Activated naive CD4-positive, alpha-beta T cell treated with anti-CD3 and anti-CD28 coated beads for 36 hours (primary cell): ENCODE measurements at regions not wholly inside any gene's neighbourhood (a gene's known extent, or its start where the extent isn't known, plus 50 kb on each side); places are given as distances from the start of the nearest gene placed in this dataset.

ENCODE experiments used
- CTCF ChIA-PET: fragments of 350-600 bp; sonication (Branson Sonifier 250); formaldehyde crosslinking; loops from one replicate; lab custom pipeline; 2021; ENCODE audit warnings: antibody characterized with exemption; lab: Charles Lee
- DNase-seq: peaks from one replicate; pipeline ENCODE4 v3.0.0-alpha.2; 2020
- H3K27ac Mint-ChIP-seq: one replicate; pipeline ENCODE4 v1.8.0; 2021; ENCODE audit warnings: mild to moderate bottlenecking, mixed read lengths
- H3K27me3 Mint-ChIP-seq: one replicate; pipeline ENCODE4 v1.8.0; 2021; ENCODE audit warnings: low read depth, mixed read lengths
- H3K36me3 Mint-ChIP-seq: one replicate; pipeline ENCODE4 v1.8.0; 2021; ENCODE audit warnings: low read depth, mixed read lengths
- H3K4me1 Mint-ChIP-seq: one replicate; pipeline ENCODE4 v1.8.0; 2021; ENCODE audit warnings: low read depth, mixed read lengths
- H3K4me3 Mint-ChIP-seq: one replicate; pipeline ENCODE4 v1.8.0; 2021; ENCODE audit warnings: mild to moderate bottlenecking, moderate library complexity, mixed read lengths
- H3K9me3 Mint-ChIP-seq: one replicate; pipeline ENCODE4 v1.8.0; 2021; ENCODE audit warnings: mixed read lengths
- intact Hi-C: fragments of 100-400 bp; cut with micrococcal nuclease; formaldehyde crosslinking; loops from one replicate; pipeline ENCODE4 v1.15.1; 2023

DNA sequence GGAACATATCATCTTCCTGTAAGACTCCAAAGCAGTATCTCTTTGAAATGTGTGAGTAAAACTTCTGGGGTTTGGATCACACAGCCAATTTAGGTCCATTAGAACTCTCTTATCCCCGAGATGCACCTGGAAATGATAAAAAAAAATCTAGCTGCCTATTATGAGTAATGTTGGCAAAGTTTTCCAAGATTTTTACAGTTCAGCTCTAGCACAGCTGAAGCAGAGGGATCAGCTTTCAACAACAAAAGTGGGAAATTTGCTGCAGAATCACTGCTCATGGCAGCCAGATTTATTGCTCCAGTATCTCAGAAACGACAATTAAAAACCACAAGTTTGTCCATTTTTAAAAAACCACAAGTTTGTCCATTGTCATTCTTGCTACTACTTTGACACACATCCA, 292.2 kb downstream of the IRX2 start:
- no peaks in the 10 kb centered on the region for H3K9me3 Mint-ChIP-seq
- intact Hi-C loops: no loop called here
- no peak for DNase-seq
- H3K4me1 Mint-ChIP-seq: no peaks in the 10 kb centered on the region
- no peak overlapping the region for H3K27ac Mint-ChIP-seq
- no peaks in the 10 kb centered on the region for H3K36me3 Mint-ChIP-seq
- no peak overlapping the region for H3K4me3 Mint-ChIP-seq
- H3K27me3 Mint-ChIP-seq: peaks cover 3% of the 10 kb centered on the region
- CTCF ChIA-PET: no interaction called here

DNA sequence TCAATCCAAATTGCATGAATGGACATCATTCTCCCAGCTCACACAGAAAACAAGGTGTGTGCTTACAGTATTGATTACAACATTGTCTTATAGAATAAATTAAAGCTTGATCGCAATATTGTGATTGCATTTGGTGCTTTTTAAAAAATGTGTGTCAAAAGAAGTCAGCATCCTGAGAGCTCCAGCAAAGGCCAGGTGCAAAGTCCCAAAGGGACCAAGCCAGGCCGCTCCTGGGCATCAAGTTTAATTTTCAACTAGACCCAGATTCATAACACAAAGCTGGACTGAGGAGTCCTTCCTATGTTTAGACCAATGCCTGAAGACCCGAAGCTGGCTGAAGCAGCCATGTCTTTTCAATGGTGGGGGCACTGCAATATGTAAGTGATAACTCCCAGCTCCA, 295.6 kb downstream of the IRX2 start:
- intact Hi-C loops: no loop called here
- H3K27ac Mint-ChIP-seq: no peak overlapping the region
- CTCF ChIA-PET: no interaction called here
- no peaks in the 10 kb centered on the region for H3K4me1 Mint-ChIP-seq
- H3K27me3 Mint-ChIP-seq: peaks cover 3% of the 10 kb centered on the region
- no peak for DNase-seq
- no peaks in the 10 kb centered on the region for H3K36me3 Mint-ChIP-seq
- H3K4me3 Mint-ChIP-seq: no peak overlapping the region
- H3K9me3 Mint-ChIP-seq: no peaks in the 10 kb centered on the region

GRCh38 chr5:2454876-2455275, 296.6 kb downstream of the IRX2 start:
- DNase-seq: no peak
- H3K27ac Mint-ChIP-seq: no peak overlapping the region
- no peaks in the 10 kb centered on the region for H3K36me3 Mint-ChIP-seq
- intact Hi-C loops: no loop called here
- no peak overlapping the region for H3K4me3 Mint-ChIP-seq
- no peaks in the 10 kb centered on the region for H3K9me3 Mint-ChIP-seq
- H3K27me3 Mint-ChIP-seq: peaks cover 1% of the 10 kb centered on the region
- H3K4me1 Mint-ChIP-seq: no peaks in the 10 kb centered on the region
- CTCF ChIA-PET: no interaction called here

DNA sequence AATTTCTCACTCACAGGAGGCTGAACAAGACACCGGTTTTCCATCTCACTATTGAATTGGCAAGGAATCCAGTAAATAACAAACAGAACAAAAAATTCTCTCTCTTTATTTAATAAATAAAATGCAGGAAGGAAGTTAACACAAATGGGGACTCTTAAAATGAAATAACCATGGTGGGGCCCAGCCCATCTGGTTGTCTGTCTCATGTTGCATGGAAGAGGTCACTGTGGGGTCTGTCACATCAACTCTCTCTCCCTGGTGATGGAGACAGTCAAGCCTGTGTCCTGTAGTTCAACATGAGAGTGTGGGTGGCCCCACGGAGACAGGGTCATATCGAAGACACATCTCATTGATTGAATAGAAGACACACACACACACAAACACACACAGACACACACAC, 297.7 kb downstream of the IRX2 start:
- Mint-ChIP-seq H3K36me3 (no peaks in the 10 kb centered on the region), H3K4me1 (no peaks in the 10 kb centered on the region), H3K27me3 (no peaks in the 10 kb centered on the region), H3K27ac (no peak overlapping the region), H3K4me3 (no peak overlapping the region), H3K9me3 (no peaks in the 10 kb centered on the region)
- CTCF ChIA-PET: no interaction called here
- DNase-seq: no peak
- intact Hi-C loops: no loop called here

DNA sequence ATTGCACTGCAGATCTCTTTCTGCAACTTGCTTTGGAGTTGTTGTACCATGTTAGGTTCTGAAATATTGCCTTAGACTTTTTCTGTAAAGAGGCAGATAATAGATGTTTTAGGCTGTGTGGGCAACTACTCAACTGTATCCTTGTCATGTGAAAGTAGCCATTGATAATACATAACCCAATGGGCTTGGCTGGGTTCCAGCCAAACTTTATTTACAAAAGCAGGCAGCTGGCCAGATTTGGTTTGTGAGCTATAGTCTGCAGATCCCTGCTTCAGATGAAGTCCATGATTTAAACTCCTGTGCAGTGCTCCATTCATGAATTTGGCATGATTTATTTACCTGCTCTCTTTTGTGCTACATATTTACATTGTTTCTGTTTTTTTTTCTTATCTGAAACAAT, 300.4 kb downstream of the IRX2 start:
- intact Hi-C loops: no loop called here
- H3K4me1 Mint-ChIP-seq: no peaks in the 10 kb centered on the region
- no peak overlapping the region for H3K4me3 Mint-ChIP-seq
- H3K27me3 Mint-ChIP-seq: no peaks in the 10 kb centered on the region
- no peak for DNase-seq
- CTCF ChIA-PET: no interaction called here
- H3K36me3 Mint-ChIP-seq: no peaks in the 10 kb centered on the region
- H3K9me3 Mint-ChIP-seq: no peaks in the 10 kb centered on the region
- H3K27ac Mint-ChIP-seq: no peak overlapping the region

DNA sequence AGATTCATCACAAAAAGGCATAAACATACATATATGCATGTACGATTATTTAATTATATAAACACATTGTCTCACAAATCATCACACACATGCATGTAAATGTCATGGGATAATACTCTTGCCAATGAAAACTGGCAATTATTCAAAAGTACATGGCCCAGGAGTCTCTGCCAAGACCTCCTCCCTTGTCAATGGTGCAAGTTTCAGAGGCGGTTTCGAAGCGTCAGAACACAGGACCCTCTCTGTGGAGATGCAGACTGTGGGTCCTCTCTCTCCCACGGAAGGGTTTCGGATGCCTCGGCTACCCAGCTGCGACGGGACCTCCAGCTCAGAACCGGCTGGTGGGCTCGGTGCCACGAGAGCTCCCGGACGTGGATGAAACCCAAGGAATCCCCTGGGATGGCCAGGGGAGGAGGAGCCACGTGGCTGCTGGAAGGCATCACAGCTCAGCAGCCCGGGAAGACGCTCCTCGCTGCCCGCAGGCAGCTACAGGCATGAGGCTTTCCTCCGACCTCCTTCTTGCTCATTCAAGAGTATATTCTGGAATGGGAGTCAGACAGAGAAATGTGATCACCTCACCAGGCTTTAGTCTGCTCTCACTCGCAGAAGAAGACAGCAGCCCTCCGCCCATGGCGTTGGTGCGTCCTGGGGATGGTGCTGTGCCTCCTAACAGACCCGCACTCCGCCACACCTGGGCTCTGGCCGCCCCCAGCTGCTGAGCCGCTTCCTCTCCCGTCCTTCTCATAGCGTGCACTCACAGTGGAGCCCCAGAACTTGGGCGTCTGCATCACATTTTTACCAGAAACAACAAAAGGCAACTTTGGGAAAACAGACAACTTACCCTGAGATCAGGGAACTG, 308.8 kb downstream of the IRX2 start:
- intact Hi-C loops: no loop called here
- Mint-ChIP-seq H3K27ac (no peak overlapping the region), H3K36me3 (no peaks in the 10 kb centered on the region), H3K27me3 (peaks cover 5% of the 10 kb centered on the region), H3K4me3 (no peak overlapping the region), H3K9me3 (no peaks in the 10 kb centered on the region), H3K4me1 (no peaks in the 10 kb centered on the region)
- CTCF ChIA-PET: no interaction called here
- no peak for DNase-seq

DNA sequence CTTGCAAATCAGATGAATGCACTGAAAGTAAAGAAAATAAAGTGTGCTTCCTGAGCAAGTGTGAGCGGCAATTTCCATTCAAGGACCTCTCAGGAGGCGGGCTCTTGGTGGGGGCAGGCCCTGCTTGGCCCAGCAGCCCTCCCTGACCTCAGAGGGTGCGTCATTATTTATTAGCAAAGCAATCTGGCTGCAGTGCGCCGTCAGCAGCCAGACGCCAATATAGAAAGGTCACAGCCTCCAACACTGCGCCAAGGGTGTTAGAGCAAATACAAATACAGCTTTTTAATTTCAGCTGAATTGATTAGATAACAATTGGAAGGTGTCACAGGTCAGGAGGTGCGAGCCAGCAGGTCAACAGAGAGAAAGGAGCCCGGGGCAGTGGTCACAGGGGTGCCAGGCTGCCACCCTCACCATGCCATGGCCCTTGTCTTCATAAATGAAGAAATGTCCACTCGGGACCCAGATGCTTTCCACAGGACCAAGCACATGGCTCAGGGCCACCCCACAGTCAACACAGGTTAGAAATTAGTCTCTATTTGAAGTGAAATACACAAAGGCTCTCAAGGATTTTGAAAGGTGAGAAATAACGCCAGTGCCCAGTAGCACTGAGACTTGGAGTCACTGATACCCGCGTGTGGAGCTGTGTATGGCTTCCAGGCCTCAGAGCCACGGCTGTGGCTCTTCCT, 309.8 kb downstream of the IRX2 start:
- H3K27ac Mint-ChIP-seq: no peak overlapping the region
- H3K27me3 Mint-ChIP-seq: peaks cover 6% of the 10 kb centered on the region
- no peaks in the 10 kb centered on the region for H3K4me1 Mint-ChIP-seq
- DNase-seq: no peak
- H3K4me3 Mint-ChIP-seq: no peak overlapping the region
- intact Hi-C loops: no loop called here
- no peaks in the 10 kb centered on the region for H3K36me3 Mint-ChIP-seq
- CTCF ChIA-PET: no interaction called here
- H3K9me3 Mint-ChIP-seq: no peaks in the 10 kb centered on the region

- Mint-ChIP-seq H3K4me1 (no peaks in the 10 kb centered on the region), H3K27ac (no peak overlapping the region), H3K4me3 (no peak overlapping the region), H3K27me3 (peaks cover 8% of the 10 kb centered on the region), H3K9me3 (no peaks in the 10 kb centered on the region), H3K36me3 (no peaks in the 10 kb centered on the region)
- CTCF ChIA-PET: no interaction called here
- intact Hi-C loops: no loop called here
- no peak for DNase-seq
These were observed 311.9 kb downstream of the IRX2 start for GRCh38 chr5:2439608-2440007.

DNA sequence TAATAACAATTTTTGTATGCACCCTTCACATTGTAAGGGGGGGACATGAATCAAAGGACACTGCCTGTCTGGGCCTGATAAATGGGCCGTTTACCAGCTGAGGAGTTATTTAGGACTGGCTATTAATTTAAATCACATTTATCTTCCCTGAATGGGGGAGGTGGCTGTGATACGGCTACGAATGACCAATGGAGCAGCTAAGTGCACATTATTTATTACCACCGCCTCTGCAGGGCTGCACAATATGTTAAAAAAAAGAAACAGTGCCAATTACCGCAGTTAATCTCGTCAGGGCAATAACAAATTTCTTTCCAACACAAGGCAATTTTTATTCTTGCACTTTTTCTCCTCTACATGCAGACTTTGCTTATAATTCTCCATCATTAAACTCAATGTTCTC, 318.4 kb downstream of the IRX2 start:
- Mint-ChIP-seq H3K27ac (no peak overlapping the region), H3K27me3 (peaks cover 8% of the 10 kb centered on the region), H3K36me3 (no peaks in the 10 kb centered on the region), H3K4me1 (no peaks in the 10 kb centered on the region), H3K9me3 (no peaks in the 10 kb centered on the region), H3K4me3 (no peak overlapping the region)
- CTCF ChIA-PET: no interaction called here
- no peak for DNase-seq
- intact Hi-C loops: no loop called here

DNA sequence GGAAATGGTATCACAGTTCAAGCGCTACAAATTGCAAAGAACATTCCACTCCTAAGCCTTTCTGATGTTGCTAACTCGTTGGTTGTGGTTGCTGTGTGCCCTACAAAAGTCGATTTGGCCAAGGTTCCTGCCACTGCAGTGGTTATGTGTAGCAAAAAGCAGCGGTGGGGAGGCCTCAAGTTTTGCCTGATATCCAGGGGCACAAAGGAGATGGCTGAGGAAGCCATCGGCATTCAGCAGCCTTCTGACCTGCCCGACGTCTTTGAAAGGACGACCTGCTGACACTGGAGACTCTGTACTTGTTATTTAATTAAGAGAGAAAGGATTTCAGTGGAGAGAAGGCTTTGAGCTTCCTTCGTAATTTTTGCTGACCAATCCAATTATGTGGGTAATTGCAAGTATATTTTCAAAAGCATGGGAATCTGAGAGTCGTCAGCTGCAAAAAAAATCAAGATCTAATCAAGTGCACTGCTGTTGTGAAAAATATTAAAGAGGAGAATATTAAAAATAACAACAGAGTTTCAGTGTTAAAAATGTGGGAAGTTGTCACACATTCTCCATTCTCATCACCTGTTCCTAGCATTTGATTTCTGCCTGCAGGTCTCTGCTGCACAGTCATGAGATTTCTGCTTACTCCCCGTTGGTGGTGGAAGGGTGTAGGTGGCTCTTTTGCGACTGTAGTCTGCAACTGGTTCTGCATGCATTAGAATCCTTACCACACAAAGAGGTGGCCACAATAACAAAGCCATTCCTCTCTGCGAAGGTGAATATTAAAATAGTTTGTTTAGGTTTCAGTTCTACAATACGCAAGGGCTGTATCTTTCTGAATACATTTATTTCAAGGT, 319.2 kb downstream of the IRX2 start:
- DNase-seq: no peak
- H3K4me1 Mint-ChIP-seq: no peaks in the 10 kb centered on the region
- no peak overlapping the region for H3K4me3 Mint-ChIP-seq
- no peaks in the 10 kb centered on the region for H3K9me3 Mint-ChIP-seq
- H3K27ac Mint-ChIP-seq: no peak overlapping the region
- intact Hi-C loops: no loop called here
- CTCF ChIA-PET: no interaction called here
- H3K36me3 Mint-ChIP-seq: no peaks in the 10 kb centered on the region
- H3K27me3 Mint-ChIP-seq: peaks cover 5% of the 10 kb centered on the region

DNA sequence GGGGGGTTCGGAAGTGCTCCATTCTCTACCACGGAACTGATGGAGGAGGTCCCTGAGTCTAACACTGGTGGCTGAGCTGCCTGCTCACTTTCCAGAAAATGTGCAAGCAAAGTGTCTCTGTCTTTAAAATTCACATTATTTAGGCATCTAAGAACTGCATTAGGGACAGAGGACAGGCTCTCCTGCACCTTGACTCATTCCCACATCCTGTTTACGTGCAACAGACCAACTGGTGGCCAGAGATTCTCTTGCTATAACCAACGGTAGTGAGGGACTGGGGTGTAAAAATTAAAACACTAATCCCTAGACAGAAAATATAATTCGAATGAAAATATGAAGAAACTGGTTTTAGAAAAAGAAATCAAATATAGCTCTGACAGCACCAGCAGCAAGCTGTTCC, 320.9 kb downstream of the IRX2 start:
- DNase-seq: no peak
- CTCF ChIA-PET: no interaction called here
- Mint-ChIP-seq H3K4me1 (no peaks in the 10 kb centered on the region), H3K27me3 (peaks cover 3% of the 10 kb centered on the region), H3K27ac (no peak overlapping the region), H3K36me3 (no peaks in the 10 kb centered on the region), H3K4me3 (no peak overlapping the region), H3K9me3 (no peaks in the 10 kb centered on the region)
- intact Hi-C loops: no loop called here

GRCh38 chr5:2427983-2428382, 323.5 kb downstream of the IRX2 start:
- peaks cover 3% of the 10 kb centered on the region for H3K9me3 Mint-ChIP-seq
- intact Hi-C loops: no loop called here
- H3K4me1 Mint-ChIP-seq: no peaks in the 10 kb centered on the region
- DNase-seq: no peak
- CTCF ChIA-PET: no interaction called here
- peaks cover 3% of the 10 kb centered on the region for H3K27me3 Mint-ChIP-seq
- H3K36me3 Mint-ChIP-seq: no peaks in the 10 kb centered on the region
- H3K4me3 Mint-ChIP-seq: no peak overlapping the region
- H3K27ac Mint-ChIP-seq: no peak overlapping the region
